Hypothalamus (tissue), 51 donors: ENCODE measurements at regions not wholly inside any gene's neighbourhood (a gene's known extent, or its start where the extent isn't known, plus 50 kb on each side); places are given as distances from the start of the nearest gene placed in this dataset.
"Not testable (repeated sequence)": the region's sequence is repeated elsewhere in the genome, so short reads cannot be mapped to it uniquely, and the experiment has no call there.

ENCODE experiments used
- DNase-seq, 51 donors: peaks; one replicate each; lab custom pipeline; 2025; lab: John Stamatoyannopoulos, UW

GRCh38 chr1:106289265-106289928, 767.1 kb upstream of the PRMT6 start:
- DNase-seq = no peak

DNA sequence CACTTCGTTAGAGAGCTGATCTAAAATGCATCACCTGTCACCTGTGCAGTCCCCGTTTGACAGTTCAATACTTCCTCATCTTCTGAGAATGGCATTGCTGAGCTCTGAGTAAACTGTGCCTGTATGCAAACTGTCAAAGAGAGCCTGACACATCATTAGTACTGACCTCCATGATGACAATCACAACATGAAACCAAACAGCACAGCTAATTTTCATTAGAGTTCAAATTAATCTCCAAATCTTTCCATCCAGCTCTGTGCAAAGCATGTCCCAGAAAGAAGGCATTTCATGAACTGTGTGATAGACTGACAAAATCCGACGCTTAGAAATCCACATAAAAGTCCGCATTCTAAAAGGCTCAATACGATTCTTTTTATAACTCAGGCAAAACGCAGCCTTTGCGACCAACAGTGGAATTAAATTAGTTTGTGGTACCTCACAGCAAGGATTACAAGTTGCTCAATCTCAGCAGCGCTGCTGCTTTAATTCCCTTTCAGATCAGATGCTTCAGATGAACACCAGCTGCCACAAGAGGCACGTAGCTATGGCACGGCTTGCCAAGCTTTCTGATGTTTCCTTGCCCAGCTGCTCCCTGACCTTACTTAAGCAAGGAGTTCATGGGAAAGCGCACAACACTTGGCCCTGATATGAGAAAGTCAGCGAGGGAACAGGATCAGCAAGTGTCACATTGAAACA, 765.5 kb upstream of the PRMT6 start:
- no peak for DNase-seq

DNA sequence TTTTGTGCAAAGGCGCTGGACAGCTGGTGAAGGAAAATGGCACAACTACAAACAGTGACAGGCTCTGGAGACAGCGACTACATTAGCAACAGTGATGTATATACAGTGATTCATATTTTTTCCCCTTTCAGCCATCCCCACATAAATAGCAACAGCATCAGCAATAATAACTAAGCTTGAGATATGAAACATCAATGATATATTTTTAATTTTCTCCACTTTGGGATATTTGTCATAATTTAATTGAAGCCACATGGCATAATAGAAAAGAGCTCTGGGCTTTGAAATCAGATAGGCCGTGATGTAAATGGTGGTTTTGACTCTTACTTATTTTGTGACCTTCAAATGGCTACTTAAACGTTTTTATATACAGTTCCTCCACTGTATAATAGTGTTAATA, 764.3 kb upstream of the PRMT6 start:
- no peak for DNase-seq

GRCh38 chr1:106296431-106296830, 760.0 kb upstream of the PRMT6 start:
- DNase-seq = no peak

- DNase-seq = no peak
Observed at GRCh38 chr1:106304106-106304505, 752.4 kb upstream of the PRMT6 start.

DNA sequence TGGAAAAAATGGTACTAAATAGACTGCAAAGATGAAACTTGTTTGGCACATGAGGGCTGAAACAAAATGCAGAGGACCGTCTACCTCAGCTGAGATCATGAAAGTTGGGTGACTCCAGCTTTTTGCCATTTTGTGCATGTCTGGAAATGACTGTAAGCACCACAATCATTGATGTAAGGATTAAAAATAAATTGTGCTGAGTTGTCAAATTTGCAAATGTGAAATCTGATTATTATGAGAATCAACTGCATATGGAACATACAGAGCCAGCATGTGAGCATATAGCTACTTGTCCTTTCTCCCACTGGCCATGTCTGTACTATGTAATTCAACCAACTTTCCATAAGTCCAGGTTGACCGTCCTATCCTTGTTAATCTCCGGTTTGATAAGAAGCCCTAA, 736.9 kb upstream of the PRMT6 start:
- no peak for DNase-seq

GRCh38 chr1:106325600-106325999, 730.9 kb upstream of the PRMT6 start:
- DNase-seq = no peak

DNA sequence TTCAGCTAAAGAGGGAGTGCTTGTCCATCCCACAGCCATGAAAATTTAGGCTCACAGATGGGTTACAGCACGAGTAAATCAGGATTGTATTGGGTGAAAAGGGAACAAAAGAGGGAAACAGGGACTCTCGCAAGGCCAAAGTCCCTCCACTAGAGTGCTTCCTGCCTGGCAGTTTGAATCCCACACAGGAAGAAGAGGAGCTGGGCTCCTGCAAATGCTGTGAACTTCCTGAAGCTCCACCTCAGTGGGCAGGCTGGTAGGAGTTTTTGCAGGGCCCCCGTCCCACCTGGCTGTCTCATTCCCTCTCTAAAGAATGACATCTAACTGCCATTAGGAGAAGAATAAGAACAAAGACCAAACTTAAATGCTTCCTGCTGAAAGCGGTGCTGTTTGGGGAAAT, 712.0 kb upstream of the PRMT6 start:
- no peak for DNase-seq

DNA sequence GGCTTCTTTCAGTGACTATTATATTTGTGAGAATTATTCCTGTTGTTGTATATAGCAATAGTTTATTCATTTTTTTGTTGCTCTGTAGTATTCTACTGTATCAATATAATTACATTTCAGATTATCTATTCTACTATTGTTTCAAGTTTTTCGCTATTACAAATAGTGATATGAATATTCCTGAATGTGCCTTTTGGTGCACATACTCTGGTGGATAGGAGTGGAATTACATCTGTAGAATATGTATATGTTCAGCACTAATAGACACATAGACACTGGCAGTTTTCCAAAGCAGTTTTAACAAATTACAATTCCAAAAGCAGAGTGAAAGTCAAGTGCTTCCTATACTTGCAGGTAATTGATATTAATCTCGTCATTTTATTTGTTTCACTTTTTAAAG, 696.2 kb upstream of the PRMT6 start:
- no peak for DNase-seq

GRCh38 chr1:106366627-106367319, 689.7 kb upstream of the PRMT6 start:
- DNase-seq = no peak

DNA sequence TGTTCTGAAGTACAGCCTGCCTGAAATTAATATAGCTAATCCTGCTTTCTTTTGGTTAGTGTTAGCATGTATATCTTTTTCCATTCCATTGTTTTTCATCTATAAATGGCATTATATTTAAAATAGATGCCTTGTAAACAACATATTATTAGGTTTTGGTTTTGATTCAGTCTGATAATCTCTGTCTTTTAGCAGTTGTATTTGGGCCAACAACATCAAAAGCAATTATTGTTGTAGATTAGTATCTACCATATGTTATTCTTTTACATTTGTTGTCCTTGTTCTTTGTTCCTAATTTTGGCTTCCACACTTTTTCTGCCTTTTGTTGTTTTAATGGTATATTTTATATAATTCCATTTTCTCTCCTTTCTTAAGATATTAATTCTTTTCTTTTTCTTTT, 678.2 kb upstream of the PRMT6 start:
- DNase-seq = no peak

GRCh38 chr1:106380772-106381171, 675.7 kb upstream of the PRMT6 start:
- DNase-seq = no peak

- not testable (repeated sequence) for DNase-seq
Observed at GRCh38 chr1:106389160-106389559, 667.3 kb upstream of the PRMT6 start.

DNA sequence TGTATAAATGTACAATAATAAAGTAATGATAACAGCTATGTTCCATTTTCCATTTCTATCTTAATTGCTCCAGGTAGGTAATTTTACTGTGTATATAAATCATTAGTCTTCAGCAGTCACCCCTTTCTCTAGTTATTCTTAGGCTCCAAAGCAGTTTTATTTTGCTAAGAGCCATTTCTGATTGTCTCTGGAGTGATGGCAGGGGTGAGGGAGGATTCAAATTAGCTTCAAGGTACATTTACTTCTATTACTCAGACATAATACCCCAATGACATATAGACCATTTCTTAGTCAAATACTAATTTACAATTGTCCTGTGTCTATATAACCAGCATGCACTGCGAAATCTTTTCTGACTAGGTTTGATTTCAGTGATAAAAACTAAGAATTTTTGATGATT, 663.4 kb upstream of the PRMT6 start:
- DNase-seq = no peak

- no peak for DNase-seq
Observed at GRCh38 chr1:106396020-106396419, 660.5 kb upstream of the PRMT6 start.

DNA sequence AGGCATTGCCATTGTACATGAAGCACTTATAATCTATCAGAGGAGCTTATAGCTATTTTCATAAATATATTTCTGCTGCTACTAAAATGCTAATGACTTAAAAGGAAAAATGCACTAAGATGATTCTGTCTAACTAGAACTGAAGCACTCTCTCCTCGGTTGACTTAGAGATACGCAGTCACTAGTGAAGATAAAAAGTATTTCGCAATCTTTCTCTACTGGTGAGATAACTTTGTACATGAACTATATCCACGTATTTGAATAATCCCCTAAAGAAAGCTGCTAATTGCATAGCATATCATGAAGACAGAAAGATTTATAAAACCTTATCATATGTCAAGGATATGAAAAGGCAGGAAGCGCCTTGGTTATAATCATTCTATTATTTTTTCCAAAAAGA, 658.1 kb upstream of the PRMT6 start:
- no peak for DNase-seq

GRCh38 chr1:106406114-106406513, 650.4 kb upstream of the PRMT6 start:
- DNase-seq = no peak

- not testable (repeated sequence) for DNase-seq
Observed at GRCh38 chr1:106412321-106412720, 644.2 kb upstream of the PRMT6 start.

- DNase-seq = no peak
Observed at GRCh38 chr1:106435269-106435668, 621.2 kb upstream of the PRMT6 start.

GRCh38 chr1:106439475-106439874, 617.0 kb upstream of the PRMT6 start:
- DNase-seq = no peak

DNA sequence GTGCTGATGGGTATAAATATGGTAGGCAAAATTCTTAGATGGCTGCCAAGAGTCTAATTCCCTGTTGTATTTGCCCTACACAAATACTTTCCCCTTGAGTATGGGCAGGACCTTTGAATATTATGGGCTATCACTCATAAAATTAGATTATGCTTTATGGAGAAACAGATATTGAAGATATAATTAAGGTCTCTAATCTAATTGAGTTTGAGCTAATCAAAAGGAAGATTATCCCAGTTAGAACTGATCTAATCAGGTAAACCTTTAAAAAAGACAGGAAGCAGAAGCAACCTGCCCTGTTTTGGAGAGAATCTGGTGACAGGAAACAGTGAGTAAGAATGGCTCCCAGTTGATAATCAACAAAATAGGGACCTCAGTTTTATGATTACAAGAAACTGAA, 609.0 kb upstream of the PRMT6 start:
- no peak for DNase-seq

DNA sequence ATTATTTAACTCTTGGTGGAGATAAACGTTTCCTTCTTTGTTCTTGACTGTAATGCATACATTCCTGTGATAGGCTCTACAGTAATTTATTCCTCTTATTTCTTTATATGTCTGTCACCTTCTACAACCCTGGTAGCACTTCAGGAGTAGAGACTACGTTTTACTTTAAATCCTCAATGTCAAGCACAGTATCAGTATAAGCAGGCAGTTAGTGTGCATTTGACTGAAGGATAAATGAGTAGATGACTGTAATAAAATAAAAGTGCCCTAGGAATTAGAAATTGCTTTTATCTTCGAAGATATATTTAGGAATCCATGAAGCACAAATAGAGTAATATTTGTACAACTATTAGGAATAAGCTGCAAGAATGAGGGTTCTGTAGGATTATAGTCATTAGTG, 599.6 kb upstream of the PRMT6 start:
- no peak for DNase-seq
